GM06990 (cell line): ENCODE measurements at regions not wholly inside any gene's neighbourhood (a gene's known extent, or its start where the extent isn't known, plus 50 kb on each side); places are given as distances from the start of the nearest gene placed in this dataset.
A peak's percentile ranks its signal among the peaks of the same experiment; 100 is the strongest.

Source experiments
- DNase-seq: peaks from one replicate; pipeline ENCODE4 v3.0.0-alpha.2; 2011; ENCODE audit not compliant: insufficient read length; ENCODE audit errors: extremely low read depth
- H3K27me3 ChIP-seq: replicated peaks from 2 replicates; pipeline ENCODE4 v1.6.0; 2011; ENCODE audit warnings: low read length; ENCODE audit not compliant: control insufficient read depth, insufficient read depth
- H3K36me3 ChIP-seq: 2 replicates; pipeline ENCODE4 v1.5.1; 2011; ENCODE audit warnings: low read length; ENCODE audit not compliant: control insufficient read depth, insufficient read depth
- H3K4me3 ChIP-seq: replicated peaks from 2 replicates; pipeline ENCODE4 v1.5.1; 2011; ENCODE audit warnings: low read depth, mild to moderate bottlenecking, control low read depth, low read length
- TF ChIP-seq, protein P1 (sequence below): IDR thresholded peaks from 2 replicates; pipeline ENCODE4 v1.5.1; 2011; ENCODE audit warnings: low read length, control low read depth, mild to moderate bottlenecking, inconsistent platforms; ENCODE audit not compliant: insufficient read depth, poor library complexity, severe bottlenecking

GRCh38 chr1:101144671-101145448, 92.0 kb upstream of the S1PR1 start:
- peak; percentile 22 for DNase-seq
- Histone ChIP-seq H3K4me3 (no peak overlapping the region), H3K36me3 (no peaks in the 10 kb centered on the region), H3K27me3 (no peaks in the 10 kb centered on the region)
- TF ChIP-seq, protein P1, sequence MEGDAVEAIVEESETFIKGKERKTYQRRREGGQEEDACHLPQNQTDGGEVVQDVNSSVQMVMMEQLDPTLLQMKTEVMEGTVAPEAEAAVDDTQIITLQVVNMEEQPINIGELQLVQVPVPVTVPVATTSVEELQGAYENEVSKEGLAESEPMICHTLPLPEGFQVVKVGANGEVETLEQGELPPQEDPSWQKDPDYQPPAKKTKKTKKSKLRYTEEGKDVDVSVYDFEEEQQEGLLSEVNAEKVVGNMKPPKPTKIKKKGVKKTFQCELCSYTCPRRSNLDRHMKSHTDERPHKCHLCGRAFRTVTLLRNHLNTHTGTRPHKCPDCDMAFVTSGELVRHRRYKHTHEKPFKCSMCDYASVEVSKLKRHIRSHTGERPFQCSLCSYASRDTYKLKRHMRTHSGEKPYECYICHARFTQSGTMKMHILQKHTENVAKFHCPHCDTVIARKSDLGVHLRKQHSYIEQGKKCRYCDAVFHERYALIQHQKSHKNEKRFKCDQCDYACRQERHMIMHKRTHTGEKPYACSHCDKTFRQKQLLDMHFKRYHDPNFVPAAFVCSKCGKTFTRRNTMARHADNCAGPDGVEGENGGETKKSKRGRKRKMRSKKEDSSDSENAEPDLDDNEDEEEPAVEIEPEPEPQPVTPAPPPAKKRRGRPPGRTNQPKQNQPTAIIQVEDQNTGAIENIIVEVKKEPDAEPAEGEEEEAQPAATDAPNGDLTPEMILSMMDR: no peak

DNA sequence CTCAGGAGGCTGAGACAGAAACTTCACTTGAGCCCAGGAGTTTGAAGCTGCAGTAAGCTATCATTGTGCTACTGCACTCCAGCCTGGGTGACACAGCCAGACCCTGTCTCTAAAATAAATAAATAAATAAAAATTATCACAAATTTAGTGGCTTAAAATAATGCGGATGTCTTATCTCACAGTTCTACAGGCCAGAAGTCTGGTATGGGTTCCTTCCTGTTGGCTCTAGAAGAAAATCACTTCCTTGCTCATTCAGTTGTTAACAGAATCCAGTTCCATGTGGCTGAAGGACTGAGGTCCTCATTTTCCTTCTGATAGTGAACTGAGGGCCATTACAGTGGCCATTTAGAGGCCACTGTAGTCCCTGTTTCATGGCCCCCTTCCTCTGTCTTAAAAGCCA, 94.6 kb upstream of the S1PR1 start:
- no peak for DNase-seq
- Histone ChIP-seq H3K4me3 (no peak overlapping the region), H3K36me3 (no peaks in the 10 kb centered on the region), H3K27me3 (no peaks in the 10 kb centered on the region)
- TF ChIP-seq, protein P1: no peak

DNA sequence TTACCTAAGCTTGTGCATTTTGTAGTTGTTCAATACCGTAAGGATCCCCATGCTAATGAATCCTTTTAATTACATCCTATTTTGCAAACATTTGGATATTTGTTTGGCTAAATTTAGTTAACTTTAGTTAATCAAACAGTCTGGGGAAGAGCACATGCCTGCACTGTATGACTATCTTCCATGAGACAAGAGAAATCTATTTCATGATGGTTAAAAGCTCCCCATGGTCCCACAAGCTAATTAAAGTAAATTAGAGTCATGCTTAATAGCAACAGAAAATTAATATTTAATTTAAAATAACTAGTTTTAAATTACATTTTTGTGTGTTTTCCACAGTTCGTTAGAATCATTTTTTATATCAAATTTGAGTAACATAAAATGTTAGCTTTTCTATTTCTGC, 95.4 kb upstream of the S1PR1 start:
- DNase-seq: no peak
- TF ChIP-seq, protein P1: no peak
- H3K36me3 ChIP-seq: no peaks in the 10 kb centered on the region
- H3K27me3 ChIP-seq: no peaks in the 10 kb centered on the region
- no peak overlapping the region for H3K4me3 ChIP-seq

DNA sequence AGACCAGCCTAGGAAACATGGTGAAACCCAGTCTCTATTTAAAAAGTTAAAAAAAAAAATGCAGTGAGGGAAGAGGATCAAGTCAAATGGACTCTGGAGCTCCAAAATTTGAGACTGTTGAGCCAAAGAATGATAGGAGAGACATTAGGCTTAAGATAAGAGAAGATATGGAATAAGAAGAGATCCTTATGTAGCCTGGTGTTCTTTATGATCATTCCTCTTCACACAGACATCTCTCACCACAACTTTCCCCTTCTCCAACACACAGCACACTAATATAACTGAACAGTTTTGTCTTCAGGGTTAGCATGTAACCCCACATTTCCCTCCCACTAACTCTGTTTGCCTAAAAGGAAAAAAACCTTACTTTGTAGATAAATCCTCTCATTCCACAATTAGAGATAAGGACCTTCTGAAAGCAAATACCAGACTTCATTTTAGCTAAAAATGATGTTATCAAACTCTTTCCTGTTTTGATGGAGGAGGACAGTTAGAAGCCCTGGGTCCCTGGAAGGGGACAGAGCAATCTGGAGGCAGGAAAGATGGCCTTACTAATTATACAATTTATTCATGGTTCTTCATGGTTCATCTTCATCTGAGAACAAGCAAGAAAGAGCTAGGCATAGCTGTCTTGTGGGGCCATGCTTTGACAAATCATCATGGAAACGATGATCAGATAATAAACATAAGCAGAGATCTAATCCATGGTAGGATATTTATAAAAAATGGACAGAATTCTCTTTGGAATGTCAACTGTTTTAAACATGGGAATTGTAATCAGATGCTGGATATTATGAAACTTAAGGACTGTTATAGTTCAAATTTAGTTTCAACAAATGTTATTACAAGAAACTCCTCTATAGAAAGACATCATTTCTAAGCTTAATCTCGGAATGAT, 96.7 kb upstream of the S1PR1 start:
- Histone ChIP-seq H3K27me3 (no peaks in the 10 kb centered on the region), H3K36me3 (no peaks in the 10 kb centered on the region), H3K4me3 (no peak overlapping the region)
- TF ChIP-seq, protein P1: no peak
- DNase-seq: no peak

GRCh38 chr1:101139130-101139529, 97.7 kb upstream of the S1PR1 start:
- TF ChIP-seq, protein P1: no peak
- Histone ChIP-seq H3K27me3 (no peaks in the 10 kb centered on the region), H3K4me3 (no peak overlapping the region), H3K36me3 (no peaks in the 10 kb centered on the region)
- no peak for DNase-seq
